Hepatocyte (in vitro differentiated cells): ENCODE measurements at regions not wholly inside any gene's neighbourhood (a gene's known extent, or its start where the extent isn't known, plus 50 kb on each side); places are given as distances from the start of the nearest gene placed in this dataset.

Source experiments
- DNase-seq: peaks from one replicate; pipeline ENCODE4 v3.0.0-alpha.2; 2016; ENCODE audit warnings: low spot score
- H2AFZ ChIP-seq: fragments of 200-600 bp; sonication (generic); 2 replicates; pipeline ENCODE4 v1.6.0; 2016; ENCODE audit warnings: antibody characterized with exemption, mild to moderate bottlenecking
- H3K27ac ChIP-seq: fragments of 200-600 bp; sonication (generic); 2 replicates; pipeline ENCODE4 v1.5.1; 2016; ENCODE audit warnings: mild to moderate bottlenecking
- H3K27me3 ChIP-seq: fragments of 200-600 bp; sonication (generic); 2 replicates; pipeline ENCODE4 v1.6.1; 2016
- H3K36me3 ChIP-seq: fragments of 200-600 bp; sonication (generic); replicated peaks from 2 replicates; pipeline ENCODE4 v1.5.1; 2016; ENCODE audit warnings: low read depth; ENCODE audit not compliant: insufficient read depth
- H3K4me1 ChIP-seq: fragments of 200-600 bp; sonication (generic); 2 replicates; pipeline ENCODE4 v1.5.1; 2016; ENCODE audit warnings: mild to moderate bottlenecking, moderate library complexity; ENCODE audit not compliant: insufficient read depth
- H3K4me2 ChIP-seq: fragments of 200-600 bp; sonication (generic); 2 replicates; pipeline ENCODE4 v1.6.0; 2016
- H3K4me3 ChIP-seq: fragments of 200-600 bp; sonication (generic); 2 replicates; pipeline ENCODE4 v1.5.1; 2016; ENCODE audit warnings: mild to moderate bottlenecking
- H3K79me2 ChIP-seq: fragments of 200-600 bp; sonication (generic); 2 replicates; pipeline ENCODE4 v1.6.0; 2017; ENCODE audit warnings: mild to moderate bottlenecking
- H3K9me2 ChIP-seq: fragments of 200-600 bp; sonication (generic); replicated peaks from 2 replicates; pipeline ENCODE4 v1.6.0; 2017; ENCODE audit warnings: mild to moderate bottlenecking; ENCODE audit not compliant: insufficient read depth
- H3K9me3 ChIP-seq: fragments of 200-600 bp; sonication (generic); 2 replicates; pipeline ENCODE4 v1.5.1; 2016; ENCODE audit warnings: low read depth, mild to moderate bottlenecking
- H4K20me1 ChIP-seq: fragments of 200-600 bp; sonication (generic); 2 replicates; pipeline ENCODE4 v1.6.0; 2016; ENCODE audit warnings: mild to moderate bottlenecking; ENCODE audit not compliant: insufficient read depth, poor library complexity, severe bottlenecking
- EZH2 ChIP-seq: fragments of 200-600 bp; sonication (generic); IDR thresholded peaks from 2 replicates; pipeline ENCODE4 v1.6.1; 2016; ENCODE audit warnings: antibody characterized with exemption, mild to moderate bottlenecking, borderline replicate concordance
- EZH2phosphoT487 ChIP-seq: fragments of 200-600 bp; sonication (generic); IDR thresholded peaks from one replicate; pipeline ENCODE4 v1.6.1; 2018; ENCODE audit warnings: antibody characterized with exemption, mild to moderate bottlenecking, low read depth, moderate library complexity; ENCODE audit not compliant: unreplicated experiment, severe bottlenecking
- WGBS: methylation state at CpG from one replicate; pipeline ENCODE4 v1.1.6; 2016; ENCODE audit warnings: low lambda C conversion rate; ENCODE audit errors: missing lambda C conversion rate; 5-methylcytosine and 5-hydroxymethylcytosine counted together
- TF ChIP-seq, protein P1 (sequence below): fragments of 200-600 bp; sonication (generic); IDR thresholded peaks from 2 replicates; pipeline ENCODE4 v1.5.1; 2016; ENCODE audit warnings: antibody characterized with exemption, mild to moderate bottlenecking; ENCODE audit not compliant: poor library complexity

DNA sequence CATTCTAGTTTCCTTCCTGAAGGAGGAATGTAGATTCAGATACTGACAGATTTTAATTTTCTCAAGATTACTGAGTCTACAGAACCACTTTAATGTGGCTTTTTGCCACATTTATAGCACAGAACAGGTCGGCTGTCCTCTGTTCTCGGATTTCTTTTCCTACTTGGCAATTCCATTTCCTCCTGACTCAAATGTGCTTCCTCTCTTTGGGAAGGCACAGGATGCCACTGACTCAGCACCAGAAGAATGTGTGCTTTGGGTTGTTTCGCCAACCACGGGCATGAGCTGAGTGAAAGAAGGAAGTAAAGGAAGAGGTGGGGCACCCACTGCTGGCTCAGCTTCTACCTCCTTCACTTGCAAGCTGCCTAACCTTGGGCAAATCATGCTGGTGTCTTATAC lies 970.6 kb upstream of the ACVR2A start:
- WGBS: 76% methylated on average over 4 of the region's 4 CpGs
- Histone ChIP-seq H3K9me3 (no peaks in the 10 kb centered on the region), H3K36me3 (no peaks in the 10 kb centered on the region), H3K27me3 (no peaks in the 10 kb centered on the region), H2AFZ (no peak overlapping the region), H3K9me2 (no peaks in the 10 kb centered on the region), H3K4me2 (no peak overlapping the region), H3K4me1 (no peaks in the 10 kb centered on the region), H3K4me3 (no peak overlapping the region), H4K20me1 (no peaks in the 10 kb centered on the region), H3K27ac (no peak overlapping the region), H3K79me2 (no peaks in the 10 kb centered on the region)
- no peak for DNase-seq
- TF ChIP-seq EZH2phosphoT487 (no peak), EZH2 (no peak)
- TF ChIP-seq, protein P1, sequence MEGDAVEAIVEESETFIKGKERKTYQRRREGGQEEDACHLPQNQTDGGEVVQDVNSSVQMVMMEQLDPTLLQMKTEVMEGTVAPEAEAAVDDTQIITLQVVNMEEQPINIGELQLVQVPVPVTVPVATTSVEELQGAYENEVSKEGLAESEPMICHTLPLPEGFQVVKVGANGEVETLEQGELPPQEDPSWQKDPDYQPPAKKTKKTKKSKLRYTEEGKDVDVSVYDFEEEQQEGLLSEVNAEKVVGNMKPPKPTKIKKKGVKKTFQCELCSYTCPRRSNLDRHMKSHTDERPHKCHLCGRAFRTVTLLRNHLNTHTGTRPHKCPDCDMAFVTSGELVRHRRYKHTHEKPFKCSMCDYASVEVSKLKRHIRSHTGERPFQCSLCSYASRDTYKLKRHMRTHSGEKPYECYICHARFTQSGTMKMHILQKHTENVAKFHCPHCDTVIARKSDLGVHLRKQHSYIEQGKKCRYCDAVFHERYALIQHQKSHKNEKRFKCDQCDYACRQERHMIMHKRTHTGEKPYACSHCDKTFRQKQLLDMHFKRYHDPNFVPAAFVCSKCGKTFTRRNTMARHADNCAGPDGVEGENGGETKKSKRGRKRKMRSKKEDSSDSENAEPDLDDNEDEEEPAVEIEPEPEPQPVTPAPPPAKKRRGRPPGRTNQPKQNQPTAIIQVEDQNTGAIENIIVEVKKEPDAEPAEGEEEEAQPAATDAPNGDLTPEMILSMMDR: no peak

DNA sequence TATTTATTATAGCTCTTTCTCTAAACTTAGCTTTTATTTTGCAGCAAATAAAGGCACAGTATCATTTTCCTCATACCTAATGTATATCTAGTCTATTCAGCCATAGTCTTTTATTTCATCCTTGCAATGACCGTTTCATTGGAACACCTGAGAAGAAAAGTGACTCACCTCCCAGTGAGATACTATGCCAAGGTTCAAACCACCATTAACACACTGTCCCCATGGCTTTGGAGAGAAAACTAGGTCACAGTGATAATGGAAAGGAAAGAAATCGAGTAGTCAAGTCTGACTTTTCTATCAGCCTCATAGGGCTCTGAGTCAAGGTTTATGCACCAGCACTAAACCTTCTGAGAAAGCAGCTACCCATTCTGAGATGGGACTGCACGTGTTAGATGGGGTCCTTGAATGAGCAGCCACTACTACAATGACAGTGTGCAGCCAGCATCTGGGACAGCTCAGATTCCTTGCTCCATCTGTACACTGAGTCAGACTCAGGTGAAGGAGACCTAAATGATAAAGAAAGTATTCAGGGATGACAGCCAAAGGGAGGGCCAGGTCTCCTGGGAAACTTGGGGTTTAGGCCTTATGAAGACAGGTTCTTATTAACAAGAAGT lies 971.1 kb upstream of the ACVR2A start:
- Histone ChIP-seq H3K9me3 (no peaks in the 10 kb centered on the region), H3K4me3 (no peak overlapping the region), H3K4me2 (no peak overlapping the region), H3K9me2 (no peaks in the 10 kb centered on the region), H4K20me1 (no peaks in the 10 kb centered on the region), H3K4me1 (no peaks in the 10 kb centered on the region), H3K27me3 (no peaks in the 10 kb centered on the region), H2AFZ (no peak overlapping the region), H3K27ac (no peak overlapping the region), H3K36me3 (no peaks in the 10 kb centered on the region), H3K79me2 (no peaks in the 10 kb centered on the region)
- WGBS: 85% methylated on average over 3 of the region's 3 CpGs
- DNase-seq: no peak
- no peak for TF ChIP-seq EZH2phosphoT487
- TF ChIP-seq, protein P1: no peak
- no peak for TF ChIP-seq EZH2

DNA sequence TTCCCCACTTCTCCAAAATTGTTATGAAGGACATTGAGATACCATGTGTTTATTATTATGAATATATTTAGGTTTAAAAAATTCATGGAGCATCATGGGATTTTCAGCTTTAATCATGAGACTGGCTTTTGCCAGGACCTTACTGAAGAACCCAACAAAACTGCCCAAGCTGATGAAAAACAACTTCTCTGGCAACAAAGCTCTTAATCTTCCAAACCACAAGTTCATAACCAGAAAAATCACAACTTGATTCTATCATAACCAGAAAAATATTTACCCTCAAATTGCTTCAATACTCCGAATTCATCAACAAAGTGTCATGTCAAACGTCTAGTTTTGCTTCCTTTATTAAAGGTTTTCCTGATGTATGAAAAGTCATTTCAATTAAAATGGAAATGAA lies 971.8 kb upstream of the ACVR2A start:
- Histone ChIP-seq H2AFZ (no peak overlapping the region), H3K36me3 (no peaks in the 10 kb centered on the region), H3K27me3 (no peaks in the 10 kb centered on the region), H3K9me3 (no peaks in the 10 kb centered on the region), H3K9me2 (no peaks in the 10 kb centered on the region), H3K4me1 (no peaks in the 10 kb centered on the region), H4K20me1 (no peaks in the 10 kb centered on the region), H3K4me3 (no peak overlapping the region), H3K27ac (no peak overlapping the region), H3K4me2 (no peak overlapping the region), H3K79me2 (no peaks in the 10 kb centered on the region)
- no peak for DNase-seq
- 78% methylated on average over 2 of the region's 2 CpGs for WGBS
- TF ChIP-seq EZH2: no peak
- TF ChIP-seq EZH2phosphoT487: no peak
- TF ChIP-seq, protein P1: no peak

DNA sequence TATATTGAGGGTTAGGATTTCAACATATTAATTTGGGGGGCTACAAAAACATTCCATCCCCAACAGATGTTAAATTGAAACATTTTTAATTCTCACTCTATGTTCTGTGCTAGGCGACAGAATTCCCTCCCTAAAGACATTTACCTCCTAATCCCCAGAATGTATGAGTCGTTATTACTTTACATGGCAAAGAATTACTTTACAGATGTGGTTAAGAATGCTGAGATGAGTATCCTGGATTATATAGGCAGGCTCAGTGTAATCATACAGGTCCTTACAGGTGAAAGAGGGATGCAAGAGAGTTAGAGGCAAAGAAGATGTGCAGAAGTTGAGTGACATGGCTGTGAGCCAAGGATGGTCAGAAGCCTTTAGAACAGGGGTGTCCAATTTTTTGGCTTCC lies 974.1 kb upstream of the ACVR2A start:
- WGBS: 94% methylated on average over 2 of the region's 2 CpGs
- Histone ChIP-seq H3K4me2 (no peak overlapping the region), H3K27ac (no peak overlapping the region), H3K9me2 (no peaks in the 10 kb centered on the region), H4K20me1 (no peaks in the 10 kb centered on the region), H3K4me3 (no peak overlapping the region), H3K4me1 (no peaks in the 10 kb centered on the region), H3K9me3 (no peaks in the 10 kb centered on the region), H3K36me3 (no peaks in the 10 kb centered on the region), H3K27me3 (no peaks in the 10 kb centered on the region), H3K79me2 (no peaks in the 10 kb centered on the region), H2AFZ (no peak overlapping the region)
- no peak for TF ChIP-seq EZH2
- TF ChIP-seq, protein P1: no peak
- no peak for TF ChIP-seq EZH2phosphoT487
- DNase-seq: no peak
